Right kidney (tissue), 1 donor: ENCODE measurements at regions not wholly inside any gene's neighbourhood (a gene's known extent, or its start where the extent isn't known, plus 50 kb on each side); places are given as distances from the start of the nearest gene placed in this dataset.
"Not testable (repeated sequence)": the region's sequence is repeated elsewhere in the genome, so short reads cannot be mapped to it uniquely, and the experiment has no call there.

Source experiments
- DNase-seq: peaks from one replicate; pipeline ENCODE4 v3.0.0-alpha.2; 2016

DNA sequence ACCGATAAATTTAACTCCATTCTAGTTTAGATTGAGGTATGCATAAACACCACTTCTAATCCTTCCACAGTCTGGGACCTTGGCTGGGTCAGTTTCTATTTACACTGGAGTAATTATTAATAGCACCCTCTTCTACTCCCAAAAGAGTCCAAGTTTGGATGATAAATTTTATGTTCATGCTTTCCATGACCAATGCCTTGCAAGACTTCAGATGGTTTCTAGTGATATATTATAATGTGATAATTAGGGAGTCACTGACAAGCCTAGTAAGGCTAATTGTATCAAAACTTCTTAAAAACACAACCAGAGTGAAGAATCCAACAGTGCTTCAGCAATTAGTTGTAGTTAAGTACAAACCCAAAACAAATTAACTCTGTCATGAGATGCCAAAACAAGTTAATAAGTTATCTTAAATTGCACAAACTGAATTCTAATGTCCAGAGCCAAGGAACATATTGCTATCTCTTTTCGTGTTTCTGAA, 489.6 kb downstream of the TTLL7 start:
- DNase-seq, result peak; percentile 14

DNA sequence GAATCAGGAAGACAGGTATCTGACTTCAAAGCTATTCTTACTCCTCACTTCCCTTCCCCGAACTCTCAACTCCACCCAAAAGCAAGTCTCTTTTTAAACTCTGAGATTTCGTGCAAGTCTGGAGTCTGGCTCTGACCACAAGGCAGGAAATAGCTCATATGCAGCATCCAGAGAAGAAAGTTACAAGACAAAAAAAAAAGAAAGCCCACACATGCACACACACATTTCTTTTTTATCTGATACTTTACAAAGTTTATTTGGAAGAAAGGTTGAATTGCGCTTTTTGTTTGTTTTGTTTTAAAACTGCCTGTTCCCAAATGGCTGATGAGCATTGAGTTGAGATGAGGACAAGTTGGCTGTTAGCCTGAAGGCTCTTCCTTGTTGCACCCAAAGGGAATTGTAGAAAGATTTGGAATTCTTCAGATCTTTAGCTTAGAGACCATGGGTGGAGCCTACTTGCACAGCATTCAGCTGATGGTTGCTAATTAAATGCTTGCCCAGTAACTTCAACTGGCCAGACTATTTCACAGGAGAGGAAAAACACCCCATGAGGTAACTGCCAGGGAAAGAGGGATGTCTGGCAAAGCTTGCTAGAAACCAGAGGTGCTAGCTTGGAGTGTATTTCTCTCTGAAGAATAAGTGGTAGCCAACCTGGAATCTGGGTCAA, 490.3 kb downstream of the TTLL7 start:
- peak; percentile 39 for DNase-seq

DNA sequence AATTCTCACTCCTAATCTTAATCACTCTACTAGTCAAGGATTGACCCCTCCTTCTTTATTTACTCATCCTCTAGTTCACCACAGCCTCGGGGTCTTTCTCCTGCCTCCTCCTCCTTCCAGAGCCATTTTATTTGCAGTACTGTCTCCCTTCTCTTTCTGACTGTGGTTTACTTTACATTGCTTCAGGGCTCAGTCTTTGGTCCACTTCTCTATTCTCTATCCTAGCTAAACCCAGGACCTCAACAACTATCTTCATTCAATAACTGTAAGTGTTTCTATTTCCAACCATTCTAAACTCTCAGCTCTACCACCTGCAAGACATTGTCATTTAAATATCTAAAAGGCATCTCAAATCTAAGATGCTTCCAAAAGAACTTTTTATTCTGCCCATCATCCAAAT, 493.8 kb downstream of the TTLL7 start:
- no peak for DNase-seq

DNA sequence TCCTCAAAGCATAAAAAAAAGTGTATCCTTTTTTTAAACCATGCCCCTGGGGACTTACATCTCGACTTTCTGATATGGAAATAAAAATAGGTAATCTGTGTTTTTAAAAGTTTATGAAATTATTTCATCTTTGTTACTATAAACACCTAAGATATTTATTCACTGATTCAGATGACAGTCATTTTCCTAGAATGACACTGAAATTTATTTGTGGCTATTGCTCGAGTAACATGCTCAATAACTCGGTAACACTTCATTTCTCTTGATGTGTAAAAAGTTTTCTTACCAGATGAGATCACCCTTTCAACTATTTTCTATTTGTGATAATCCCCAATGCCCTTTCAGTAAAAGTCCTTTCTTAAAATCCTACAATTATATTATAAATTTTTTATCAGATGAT, 495.8 kb downstream of the TTLL7 start:
- no peak for DNase-seq

DNA sequence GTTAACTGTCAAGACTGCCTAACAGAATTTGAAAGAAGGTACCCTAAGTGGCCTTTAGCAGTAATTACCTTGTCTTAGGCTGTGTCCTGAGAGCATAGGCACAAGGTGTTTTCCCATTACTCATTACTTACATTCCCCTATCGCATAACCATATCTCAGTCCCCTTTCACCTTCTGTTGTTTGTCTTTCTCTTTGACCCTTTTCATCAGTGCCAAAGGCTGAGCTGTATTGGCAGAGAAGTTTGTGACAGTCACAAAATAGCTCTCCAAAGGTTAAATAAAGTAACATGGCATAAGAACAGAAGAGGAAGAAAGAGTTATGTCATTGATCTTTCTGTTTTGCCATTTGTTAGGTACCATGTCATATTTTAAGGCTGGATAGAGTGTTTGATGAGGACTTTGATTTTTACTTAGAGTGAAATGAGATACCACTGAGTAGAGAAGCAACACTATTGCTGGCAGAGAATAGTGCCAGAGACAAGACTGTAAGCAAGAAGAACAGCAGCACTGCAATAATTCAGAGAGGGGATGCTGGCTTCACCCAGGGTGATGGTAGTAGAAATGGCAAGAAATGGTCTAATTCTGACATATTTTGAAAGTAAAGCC, 497.8 kb downstream of the TTLL7 start:
- no peak for DNase-seq

DNA sequence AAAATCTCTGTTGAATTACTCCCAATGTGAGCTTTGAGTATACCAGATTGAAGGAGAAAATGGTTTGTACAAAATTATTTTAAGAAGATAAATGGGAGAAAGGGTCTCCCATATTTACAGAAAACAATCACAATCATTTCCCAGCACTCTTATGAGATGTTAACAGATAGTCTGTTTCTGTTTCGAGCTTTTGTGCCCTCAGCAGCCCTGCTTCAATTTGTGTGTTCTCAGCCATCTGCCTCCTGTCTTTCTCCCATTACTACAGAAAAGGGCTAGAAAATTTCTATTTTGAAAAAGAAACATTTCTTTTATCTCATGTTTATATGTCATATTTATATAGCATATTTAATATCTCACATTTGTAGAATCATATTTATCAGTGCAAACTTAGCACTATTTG, 498.4 kb downstream of the TTLL7 start:
- no peak for DNase-seq

DNA sequence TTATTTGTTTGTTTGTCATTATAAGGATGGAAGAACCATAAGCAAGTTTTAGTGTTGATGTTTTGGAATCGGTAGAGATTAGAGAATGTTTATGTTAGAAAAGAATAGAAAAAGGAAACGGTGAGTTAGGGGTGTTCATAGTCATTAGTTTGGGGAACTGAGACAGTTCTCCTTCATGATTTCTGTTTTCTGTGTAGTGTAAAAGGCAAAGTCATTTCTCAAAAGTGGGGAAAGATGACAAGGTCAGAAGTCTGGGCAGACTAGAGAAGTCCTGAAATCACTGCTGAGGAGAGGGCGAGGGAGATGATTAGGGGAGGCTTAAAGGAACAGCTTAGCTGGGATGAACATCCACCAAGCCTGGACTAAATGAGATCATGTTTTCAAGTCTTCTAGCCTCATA, 498.9 kb downstream of the TTLL7 start:
- no peak for DNase-seq

DNA sequence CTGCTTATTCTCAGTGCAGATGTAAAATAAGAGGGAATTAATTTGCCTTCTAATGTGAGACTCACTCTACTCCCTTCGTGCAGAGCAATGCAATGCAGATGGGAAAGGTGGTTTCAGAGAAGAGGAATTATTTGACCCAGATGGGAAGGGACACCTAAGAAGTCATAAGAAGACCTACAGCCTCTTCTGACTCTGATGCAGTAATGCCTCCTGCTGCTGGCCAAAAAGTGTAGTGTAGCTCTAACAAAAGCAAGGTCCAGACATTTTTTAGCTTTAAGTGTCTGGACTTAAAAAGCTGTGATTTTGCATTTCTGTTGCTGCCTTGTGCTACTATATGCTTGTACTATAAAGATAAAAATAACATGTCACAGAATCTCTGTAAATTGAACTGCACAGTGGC, 501.4 kb downstream of the TTLL7 start:
- DNase-seq, result no peak

DNA sequence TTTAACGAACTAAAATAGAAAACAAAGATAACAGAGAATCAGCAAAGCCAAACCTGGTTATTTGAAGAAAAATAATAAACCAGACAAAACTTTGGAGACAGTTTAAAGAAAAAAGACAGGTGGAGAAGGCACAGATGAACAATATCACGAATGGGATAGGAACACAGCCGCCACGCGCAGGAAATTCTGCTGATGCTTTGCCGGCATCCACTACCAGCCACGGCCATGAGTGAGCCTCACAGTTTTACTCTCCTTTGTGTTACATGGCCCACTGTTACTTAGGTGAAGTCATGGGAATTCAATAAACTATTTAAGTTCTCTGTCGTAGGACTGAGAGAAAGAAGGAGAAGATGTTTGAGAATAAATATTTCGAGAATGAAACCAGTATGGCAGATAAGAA, 503.4 kb downstream of the TTLL7 start:
- DNase-seq, result no peak

DNA sequence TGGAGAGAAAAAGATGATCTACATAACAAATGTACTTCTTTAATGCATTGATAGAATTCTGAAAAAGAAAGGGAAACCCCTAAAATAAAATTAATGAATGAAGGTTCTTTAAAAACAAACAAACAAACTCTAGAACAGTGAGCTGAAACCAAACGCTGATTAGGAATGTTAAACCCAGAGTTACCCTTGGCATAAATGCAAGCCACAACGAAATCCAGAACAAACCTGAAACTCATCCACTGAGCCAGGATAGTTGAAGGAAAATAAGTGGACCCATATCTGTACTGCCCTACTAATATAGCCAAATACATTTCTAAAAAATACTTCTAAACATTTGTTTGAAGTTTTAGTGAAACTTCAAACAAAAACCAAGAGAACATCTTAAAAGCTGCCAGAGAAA, 505.3 kb downstream of the TTLL7 start:
- no peak for DNase-seq

DNA sequence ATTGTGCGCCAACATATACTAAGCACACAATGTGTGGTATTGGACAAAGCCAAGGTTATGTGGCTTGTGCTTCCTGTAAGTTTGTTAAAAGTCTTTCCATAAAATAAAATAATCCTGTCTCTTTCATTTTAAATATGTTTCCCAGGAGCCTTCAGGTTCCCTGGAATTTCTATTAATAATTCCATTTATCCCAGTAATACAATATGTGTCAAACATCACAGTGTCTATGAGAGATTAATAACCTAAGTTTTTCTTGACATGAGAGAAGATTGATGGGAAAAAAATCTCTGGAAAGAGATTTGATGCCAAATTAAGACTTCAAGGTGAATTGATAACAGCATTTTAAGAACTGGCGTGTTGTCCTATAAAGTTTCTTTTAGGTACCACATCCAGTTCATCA, 507.0 kb downstream of the TTLL7 start:
- DNase-seq, result no peak

DNA sequence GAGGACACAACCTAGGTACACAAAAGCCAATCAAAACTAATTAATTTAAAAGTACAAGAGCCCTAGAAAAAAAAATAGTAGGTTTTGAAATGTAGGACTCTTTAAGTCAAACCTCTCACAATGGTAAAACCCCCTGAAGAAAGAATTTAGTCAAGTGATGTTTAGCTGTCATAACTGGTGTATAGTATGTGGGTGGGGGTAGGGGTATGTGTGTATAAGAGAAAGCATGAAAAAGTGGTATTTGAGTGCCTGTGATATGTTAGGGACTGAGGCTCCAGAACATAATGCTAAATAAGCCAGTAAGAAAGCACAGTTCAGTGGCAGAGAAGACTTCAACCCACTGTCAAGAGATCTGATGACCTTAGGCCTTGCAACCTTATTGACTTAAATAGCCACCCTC, 507.9 kb downstream of the TTLL7 start:
- DNase-seq, result no peak

DNA sequence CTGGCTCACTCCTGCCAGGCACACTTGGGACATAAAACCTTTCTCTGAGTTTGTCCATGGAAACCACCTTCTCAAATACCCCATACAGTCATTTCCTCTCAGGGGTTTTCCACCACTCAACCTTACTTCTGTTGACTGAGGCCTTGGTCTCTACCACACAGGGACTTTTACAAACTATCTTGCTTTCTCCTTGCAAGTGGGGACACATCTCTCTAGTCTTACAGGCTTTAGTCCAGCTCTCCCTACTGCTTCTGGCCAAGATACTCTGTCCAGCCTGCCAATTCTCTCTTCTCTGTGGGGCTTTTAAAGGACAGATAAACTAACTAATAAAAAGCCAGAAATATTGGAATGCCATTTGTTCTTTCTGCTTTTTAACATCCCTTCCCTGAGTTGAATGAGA, 510.8 kb downstream of the TTLL7 start:
- DNase-seq, result not testable (repeated sequence)

DNA sequence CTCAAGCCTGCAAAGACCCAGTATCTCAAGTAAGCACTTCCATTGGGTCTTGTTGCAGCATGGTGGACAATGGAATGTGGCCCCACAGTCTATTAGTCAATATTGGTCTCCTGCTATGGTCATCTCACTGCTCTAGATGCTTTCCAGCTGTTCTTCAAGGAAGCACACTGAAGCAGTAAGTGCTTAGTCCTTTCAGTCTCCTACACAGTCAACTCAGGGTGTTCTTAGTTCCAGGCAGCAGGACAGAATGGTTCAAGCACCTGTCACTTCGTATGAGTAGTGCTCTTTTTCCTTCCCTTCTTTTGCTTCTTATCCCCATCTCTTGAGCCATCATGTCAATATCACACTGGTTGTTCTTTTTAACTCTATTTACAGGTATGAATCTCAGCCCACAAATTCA, 511.5 kb downstream of the TTLL7 start:
- DNase-seq, result not testable (repeated sequence)

DNA sequence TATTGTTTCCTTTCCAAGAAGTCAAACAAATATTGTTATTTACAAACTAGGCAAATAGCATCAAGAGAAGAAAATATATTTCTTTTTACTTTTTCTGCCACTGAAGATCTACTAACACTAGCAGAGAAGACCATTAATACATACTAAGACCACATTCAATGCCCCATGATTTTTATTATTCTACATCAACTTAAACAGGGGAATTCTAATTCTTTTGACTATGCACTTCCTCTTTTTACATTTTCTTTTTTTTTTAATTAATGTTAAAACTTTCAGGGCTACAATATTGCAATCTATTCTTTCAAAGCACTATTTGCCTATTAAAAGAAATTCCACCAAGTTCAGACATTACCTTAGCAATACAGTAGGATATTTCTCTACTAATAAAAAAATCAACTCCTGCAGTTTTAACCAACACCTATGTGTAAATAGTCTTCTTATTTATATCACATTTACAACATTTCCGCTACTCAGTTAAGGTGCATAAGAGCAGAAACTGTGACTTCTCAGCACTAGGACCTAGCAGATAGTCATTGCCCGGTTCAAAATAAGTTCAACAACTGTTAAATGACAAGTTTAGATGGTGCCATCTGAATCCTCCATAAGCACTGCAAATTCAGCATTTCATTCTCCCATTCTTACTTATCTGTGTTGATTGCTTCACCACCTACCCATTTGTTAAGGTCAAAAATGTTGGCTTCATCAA, 513.5 kb downstream of the TTLL7 start:
- DNase-seq, result not testable (repeated sequence)

DNA sequence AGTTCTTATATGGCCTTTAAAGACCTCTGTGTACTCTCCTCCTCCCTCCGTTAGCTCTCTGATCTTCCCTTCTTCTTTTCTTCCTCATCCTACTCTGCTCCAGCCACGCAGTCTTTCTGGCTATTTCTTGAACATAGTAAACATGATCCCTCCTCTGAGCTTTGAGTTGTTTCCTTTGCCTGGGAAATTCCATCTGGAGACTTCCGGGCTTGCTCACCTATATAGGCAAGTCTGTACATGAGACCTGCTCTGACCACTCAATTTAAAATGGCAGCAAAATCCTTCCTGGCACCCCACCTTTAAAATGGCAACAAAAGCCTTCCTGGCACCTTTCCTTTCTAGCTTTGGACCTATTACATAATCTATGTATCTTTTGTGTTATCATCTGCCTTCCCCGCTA, 517.6 kb downstream of the TTLL7 start:
- not testable (repeated sequence) for DNase-seq

DNA sequence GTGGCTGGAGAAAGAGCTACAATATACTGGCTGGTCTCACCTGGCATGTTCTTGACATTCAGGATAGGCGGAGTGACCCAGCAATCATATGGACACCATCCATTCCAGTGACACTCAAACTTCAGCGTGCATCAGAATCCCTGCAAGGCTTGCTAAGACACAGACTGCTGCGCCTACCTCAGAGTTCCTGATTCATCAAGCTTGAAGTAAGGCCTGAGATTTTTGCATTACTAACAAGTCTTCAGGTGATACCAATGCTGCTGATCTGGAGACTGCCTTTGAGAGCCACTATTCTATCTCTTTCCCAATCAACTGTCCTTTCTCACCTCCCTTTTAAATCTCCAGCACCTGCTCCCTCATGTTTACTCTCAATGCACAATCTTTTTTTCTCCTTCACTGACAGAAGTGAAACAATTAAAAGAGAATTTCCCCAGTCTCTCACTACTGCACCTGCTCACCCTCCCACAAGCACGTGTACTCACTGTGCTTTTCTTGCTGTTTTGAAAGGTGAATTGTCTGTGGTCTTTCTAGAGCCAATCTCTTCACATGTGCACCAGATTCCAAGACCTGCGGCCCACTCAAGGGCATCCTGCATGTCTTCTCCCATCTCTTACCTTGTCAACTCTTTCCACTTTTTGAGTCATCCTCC, 519.2 kb downstream of the TTLL7 start:
- DNase-seq, result not testable (repeated sequence)

DNA sequence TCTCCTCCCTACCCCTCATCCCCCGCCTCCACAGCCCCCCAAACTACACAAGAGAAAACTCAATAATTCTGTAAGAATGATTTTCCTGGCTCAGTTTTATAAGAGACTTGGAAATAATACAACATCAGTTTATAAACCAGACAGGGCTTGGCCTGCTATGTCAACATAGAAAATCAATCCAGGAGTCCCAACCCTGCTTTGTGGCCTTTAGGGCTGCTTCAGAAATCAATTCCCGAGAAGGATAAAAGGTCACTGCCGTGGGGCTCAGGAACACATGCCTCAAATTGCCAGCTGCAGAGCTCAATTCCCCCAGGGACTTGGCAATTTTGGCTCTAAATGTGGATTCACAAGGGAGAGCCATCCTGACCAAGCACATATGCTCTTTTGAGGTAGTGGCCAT, 520.8 kb downstream of the TTLL7 start:
- not testable (repeated sequence) for DNase-seq

DNA sequence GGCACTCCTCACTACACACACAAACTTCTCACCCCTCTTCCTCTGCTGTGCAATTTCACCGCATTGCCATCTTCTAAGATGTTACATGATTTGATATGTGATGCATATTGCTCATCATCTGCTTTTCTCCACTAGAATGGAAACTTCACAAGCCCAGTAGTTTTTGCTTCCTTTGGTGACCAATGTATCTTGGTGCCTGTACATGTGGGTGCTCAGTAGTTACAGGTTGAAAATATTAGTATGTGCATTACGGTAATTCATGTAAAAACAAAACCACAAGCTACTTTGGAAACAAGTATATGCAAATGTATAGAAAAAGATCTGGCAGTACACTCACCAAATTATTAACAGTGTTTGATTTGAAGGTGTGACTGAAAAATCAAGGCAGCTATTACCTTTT, 522.4 kb downstream of the TTLL7 start:
- not testable (repeated sequence) for DNase-seq

DNA sequence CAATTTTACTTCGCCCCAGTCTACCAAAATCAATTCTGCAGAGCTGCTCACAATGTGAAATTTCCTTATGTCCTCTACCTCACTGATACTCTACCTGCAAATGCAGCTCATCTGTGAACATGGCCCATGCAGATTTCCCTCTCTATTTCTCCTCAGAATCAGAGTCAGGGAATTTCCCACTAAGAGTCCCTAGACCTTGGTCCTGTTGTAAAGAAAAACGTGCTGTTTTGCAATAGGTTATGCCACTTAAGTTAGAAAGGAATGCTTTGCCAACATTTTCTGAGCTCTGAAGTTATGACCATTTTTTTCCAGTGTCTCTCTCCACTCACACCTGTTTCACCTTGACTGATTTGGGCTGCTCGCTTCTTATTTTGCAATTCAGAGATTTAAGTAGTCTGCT, 524.0 kb downstream of the TTLL7 start:
- not testable (repeated sequence) for DNase-seq

DNA sequence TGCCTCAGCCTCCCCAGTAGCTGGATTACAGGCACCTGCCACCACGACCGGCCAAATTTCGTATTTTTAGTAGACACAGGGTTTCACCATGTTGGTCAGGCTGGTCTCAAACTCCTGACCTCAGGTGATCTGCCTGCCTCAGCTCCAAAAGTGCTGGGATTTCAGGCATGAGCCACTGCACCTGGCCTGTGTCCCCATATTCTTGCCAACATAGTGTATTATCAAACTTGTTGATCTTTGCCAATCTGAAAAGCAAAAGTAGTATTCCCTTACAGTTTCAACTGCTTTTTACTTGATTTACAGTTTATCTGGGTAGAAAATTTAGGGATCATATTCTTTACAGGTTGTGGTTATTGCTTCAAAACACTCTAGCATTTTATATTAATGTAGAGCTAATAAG, 524.9 kb downstream of the TTLL7 start:
- not testable (repeated sequence) for DNase-seq

DNA sequence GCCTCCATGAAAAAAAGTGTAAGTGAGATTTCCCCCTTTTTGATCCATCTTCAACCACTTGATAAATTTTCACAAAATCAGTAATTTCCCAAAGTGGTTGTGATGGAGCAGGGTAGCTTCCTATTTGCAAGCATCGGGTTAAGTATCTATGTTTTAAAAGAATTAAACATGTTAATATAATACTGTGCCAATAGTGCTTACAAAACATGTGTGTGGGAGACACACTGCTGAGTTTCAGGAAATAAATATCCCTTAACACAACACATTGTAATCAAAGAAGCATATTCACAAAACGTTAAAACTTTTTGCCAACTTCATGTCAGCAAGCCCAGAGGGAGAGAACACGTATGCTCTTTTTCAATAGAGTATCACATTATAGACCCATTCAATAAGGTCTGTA, 526.9 kb downstream of the TTLL7 start:
- DNase-seq, result not testable (repeated sequence)

DNA sequence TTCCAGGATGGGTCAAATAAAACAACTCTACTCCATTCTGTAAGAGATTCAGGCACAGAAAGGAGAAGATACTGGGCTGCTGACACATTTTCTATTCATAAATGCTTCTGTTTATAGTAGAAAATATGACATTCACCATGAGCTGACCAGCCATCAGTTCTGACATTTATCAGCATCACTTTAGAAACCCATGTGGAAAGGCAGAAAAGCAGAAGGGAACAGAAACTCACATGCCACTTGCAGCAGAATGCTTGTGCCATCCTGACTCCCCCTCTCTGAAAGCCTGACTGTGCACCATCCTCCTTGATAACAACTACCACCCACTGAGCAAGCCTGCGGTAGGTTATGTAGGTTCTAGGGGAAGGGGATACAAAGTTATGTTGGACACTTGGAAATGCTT, 527.7 kb downstream of the TTLL7 start:
- DNase-seq, result not testable (repeated sequence)
